Esophagus (tissue), 2 donors: ENCODE measurements at regions not wholly inside any gene's neighbourhood (a gene's known extent, or its start where the extent isn't known, plus 50 kb on each side); places are given as distances from the start of the nearest gene placed in this dataset.
A peak's percentile ranks its signal among the peaks of the same experiment; 100 is the strongest.

ENCODE experiments used
- H3K27ac ChIP-seq, 2 donors: one replicate each; pipeline ENCODE4 v1.5.1; 2013; ENCODE audit warnings: low read depth in 2 of 2, mild to moderate bottlenecking in 2 of 2, inconsistent platforms in 1 of 2, low read length in 1 of 2, moderate library complexity in 1 of 2
- H3K27me3 ChIP-seq, 2 donors: one replicate each; pipeline ENCODE4 v1.6.1; 2013; ENCODE audit warnings: low read length in 2 of 2, control low read depth in 1 of 2, mild to moderate bottlenecking in 1 of 2; ENCODE audit not compliant: insufficient read depth in 2 of 2, control insufficient read depth in 1 of 2
- H3K36me3 ChIP-seq, 2 donors: one replicate each; pipeline ENCODE4 v1.6.1; 2013; ENCODE audit warnings: low read length in 1 of 2; ENCODE audit not compliant: control insufficient read depth in 2 of 2, insufficient read depth in 2 of 2
- H3K4me1 ChIP-seq, 2 donors: one replicate each; pipeline ENCODE4 v1.6.1; 2013; ENCODE audit warnings: low read length in 1 of 2; ENCODE audit not compliant: control insufficient read depth in 2 of 2, insufficient read depth in 2 of 2
- H3K4me3 ChIP-seq, 2 donors: one replicate each; pipeline ENCODE4 v1.5.1; 2013; ENCODE audit warnings: low read length in 2 of 2, mild to moderate bottlenecking in 2 of 2, low read depth in 1 of 2, moderate library complexity in 1 of 2
- H3K9me3 ChIP-seq, 2 donors: one replicate each; pipeline ENCODE4 v1.6.1; 2013; ENCODE audit warnings: mild to moderate bottlenecking in 2 of 2, low read depth in 1 of 2, low read length in 1 of 2, moderate library complexity in 1 of 2; ENCODE audit not compliant: control insufficient read depth in 2 of 2, insufficient read depth in 1 of 2
- WGBS, 2 donors: extraction: QIAGEN DNeasy Blood & Tissue Kit; methylation state at CpG; one replicate each; pipeline ENCODE4 v1.1.7; 2013; 5-methylcytosine and 5-hydroxymethylcytosine counted together
- donor health status: healthy with polysubstance abuse.
- donor health status: Bipolar disorder and iron deficiency.

DNA sequence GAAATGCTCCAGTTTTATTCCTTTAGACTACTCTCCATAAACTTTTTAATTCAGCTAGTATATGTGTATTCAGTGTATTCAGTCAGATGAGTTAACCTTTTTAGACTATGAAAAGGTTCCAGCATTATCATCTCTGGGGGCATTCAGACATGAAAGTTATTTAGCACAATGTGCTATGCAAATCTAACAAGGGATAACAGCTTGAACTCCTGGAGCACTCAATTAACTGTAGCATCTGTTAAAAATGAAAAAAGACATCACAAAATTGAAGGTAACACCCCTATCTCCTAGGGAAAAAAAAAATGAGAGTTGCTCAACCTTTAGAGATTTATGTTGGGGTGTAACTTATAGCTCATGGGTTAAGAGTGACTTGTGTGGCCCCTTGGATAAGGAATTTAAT, 211.5 kb downstream of the PHLDA1 start:
- Histone ChIP-seq H3K4me1 (no peaks in the 10 kb centered on the region), H3K27ac (no peak overlapping the region), H3K9me3 (no peaks in the 10 kb centered on the region), H3K36me3 (no peaks in the 10 kb centered on the region), H3K27me3 (no peaks in the 10 kb centered on the region), H3K4me3 (no peak overlapping the region)

DNA sequence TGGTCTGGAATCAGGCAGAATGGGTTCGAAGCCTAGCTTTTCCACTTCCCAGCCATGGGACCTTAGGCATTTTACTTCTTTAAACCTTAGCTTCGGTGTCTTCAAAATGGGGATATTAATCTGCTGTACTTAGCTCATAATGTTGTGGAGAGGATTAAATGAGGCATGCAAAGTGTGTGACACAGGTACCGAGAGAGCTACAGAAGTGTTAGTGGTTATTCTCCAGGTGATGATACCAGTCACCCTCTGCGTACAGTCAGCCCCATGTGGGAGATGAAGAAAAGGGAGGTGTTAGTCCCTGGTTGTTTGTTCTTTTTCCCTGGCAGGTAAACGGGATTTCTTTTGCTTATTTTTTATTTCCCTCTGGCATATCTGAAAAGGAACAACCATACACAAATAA, 212.1 kb downstream of the PHLDA1 start:
- Histone ChIP-seq H3K4me1 (peaks cover 0 to 2% of the 10 kb centered on the region in 2 donors), H3K9me3 (no peaks in the 10 kb centered on the region), H3K4me3 (no peak overlapping the region), H3K36me3 (no peaks in the 10 kb centered on the region), H3K27me3 (no peaks in the 10 kb centered on the region), H3K27ac (no peak overlapping the region)
- WGBS, 2 donors: 59 to 68% methylated on average over 5 of the region's 5 CpGs

DNA sequence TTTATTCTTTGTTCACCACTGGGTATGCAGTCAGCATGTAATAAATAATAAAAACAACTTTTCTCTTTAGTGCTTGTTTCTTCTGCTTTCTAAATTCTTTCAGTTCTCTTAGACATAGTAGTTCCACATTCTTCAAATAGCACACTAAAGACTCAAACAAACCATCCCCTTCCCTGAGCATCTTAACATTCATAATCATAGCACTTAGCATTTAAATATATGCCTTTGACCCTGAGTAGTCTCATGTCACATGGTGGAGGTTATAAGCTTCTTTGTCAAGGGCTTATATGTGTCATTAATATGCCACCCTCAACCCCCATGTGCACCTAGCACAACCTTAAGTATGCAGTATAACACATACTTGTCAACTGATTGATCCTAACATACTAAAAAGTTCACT, 212.7 kb downstream of the PHLDA1 start:
- no peak overlapping the region for H3K4me3 ChIP-seq
- no peak overlapping the region for H3K27ac ChIP-seq
- peaks cover 0 to 2% of the 10 kb centered on the region in 2 donors for H3K4me1 ChIP-seq
- H3K36me3 ChIP-seq: no peaks in the 10 kb centered on the region
- H3K27me3 ChIP-seq: no peaks in the 10 kb centered on the region
- H3K9me3 ChIP-seq: no peaks in the 10 kb centered on the region

DNA sequence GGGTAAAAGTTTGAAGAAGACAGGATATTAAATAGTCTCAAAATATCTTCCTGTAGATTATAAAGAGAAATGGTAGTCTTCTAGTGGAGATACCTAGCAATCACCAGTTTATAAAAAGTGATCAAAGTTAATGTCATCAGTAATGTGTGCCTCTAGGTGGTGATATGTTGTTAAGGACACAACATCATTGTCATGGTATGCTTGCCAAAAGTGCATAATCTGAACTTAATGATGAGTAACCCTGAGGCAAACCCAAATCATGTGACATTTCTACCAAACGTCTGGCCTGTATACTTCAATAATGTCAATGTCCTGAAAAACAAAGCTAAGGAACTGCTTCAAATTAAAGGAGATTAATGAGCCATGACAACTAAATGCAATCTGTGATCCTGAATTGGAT, 214.7 kb downstream of the PHLDA1 start:
- H3K9me3 ChIP-seq: no peaks in the 10 kb centered on the region
- no peaks in the 10 kb centered on the region for H3K27me3 ChIP-seq
- H3K27ac ChIP-seq: no peak overlapping the region
- WGBS, 2 donors: 3 to 10% methylated on average over 1 of the region's 1 CpG
- peaks cover 0 to 2% of the 10 kb centered on the region in 2 donors for H3K4me1 ChIP-seq
- H3K4me3 ChIP-seq: no peak overlapping the region
- no peaks in the 10 kb centered on the region for H3K36me3 ChIP-seq

DNA sequence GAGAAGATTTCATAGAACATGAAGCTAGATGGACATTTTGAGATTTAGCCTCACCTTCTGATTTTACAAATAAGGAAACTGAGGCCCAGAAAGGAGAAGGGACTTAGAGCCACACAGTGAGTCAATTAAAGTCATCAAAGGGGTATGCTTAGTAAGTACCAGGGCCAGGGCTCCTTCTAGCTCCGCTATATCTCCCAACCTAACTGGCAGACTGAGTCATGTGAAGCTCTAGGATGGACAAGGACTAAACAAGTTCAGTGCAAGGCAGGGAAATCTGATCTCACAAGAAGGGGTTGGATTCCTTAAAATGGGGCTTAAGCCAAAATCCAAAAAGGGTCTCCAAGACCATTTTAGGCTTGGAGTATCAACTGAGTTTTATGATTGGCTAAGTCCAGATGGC, 215.8 kb downstream of the PHLDA1 start:
- Histone ChIP-seq H3K4me3 (no peak overlapping the region), H3K9me3 (no peaks in the 10 kb centered on the region), H3K27me3 (no peaks in the 10 kb centered on the region), H3K4me1 (peaks cover 0 to 2% of the 10 kb centered on the region in 2 donors), H3K27ac (no peak overlapping the region), H3K36me3 (no peaks in the 10 kb centered on the region)
- WGBS, 2 donors: 84 to 91% methylated on average over 1 of the region's 1 CpG

DNA sequence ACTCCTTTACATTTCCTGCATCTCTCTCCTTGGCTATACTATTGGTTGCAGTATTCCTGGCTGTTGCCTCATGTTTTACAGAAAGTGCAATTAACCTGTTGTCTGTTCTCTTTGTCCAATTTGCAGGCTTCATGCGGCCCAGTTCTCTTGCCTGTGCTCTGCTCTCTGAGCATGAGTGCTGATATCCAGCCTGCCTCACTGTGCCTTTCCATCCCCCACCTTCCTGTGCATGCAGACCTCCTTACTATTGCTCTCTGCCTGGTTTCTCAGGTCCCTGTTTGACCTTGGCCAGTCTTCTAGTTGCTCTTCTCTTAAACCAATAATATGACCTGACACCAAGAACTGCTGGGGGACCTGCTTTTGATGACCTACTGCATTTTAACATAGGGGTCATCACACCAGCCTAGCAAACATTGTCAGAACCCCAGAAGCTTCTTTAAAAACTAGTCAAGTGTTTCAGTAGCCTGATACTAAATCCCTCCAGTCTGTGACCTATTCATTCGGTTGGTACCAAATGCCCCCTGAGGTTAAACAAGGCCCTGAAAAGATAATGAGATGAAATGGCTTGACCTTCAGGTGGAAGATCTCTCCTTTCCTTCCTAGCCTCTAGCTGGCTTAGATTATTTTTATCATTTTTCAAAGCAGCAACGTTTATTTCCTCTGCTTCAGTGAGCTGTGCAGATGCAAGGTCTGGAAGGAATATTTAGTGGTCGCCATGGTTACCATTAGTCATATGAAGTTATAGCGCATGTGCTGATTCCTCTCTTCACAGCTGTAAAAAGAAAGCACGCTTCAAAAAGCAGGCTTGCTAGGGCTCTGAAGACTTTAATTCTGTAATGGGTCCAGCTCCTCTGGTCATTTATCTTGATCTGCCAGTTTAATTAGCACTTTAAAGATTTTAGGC, 216.5 kb downstream of the PHLDA1 start:
- no peak overlapping the region for H3K4me3 ChIP-seq
- H3K27ac ChIP-seq: peak overlapping the region in 1 of 2 donors; percentile 58
- WGBS, 2 donors: 21 to 37% methylated on average over 6 of the region's 6 CpGs
- H3K9me3 ChIP-seq: no peaks in the 10 kb centered on the region
- H3K4me1 ChIP-seq: peaks cover 0 to 2% of the 10 kb centered on the region in 2 donors
- H3K36me3 ChIP-seq: no peaks in the 10 kb centered on the region
- H3K27me3 ChIP-seq: no peaks in the 10 kb centered on the region

DNA sequence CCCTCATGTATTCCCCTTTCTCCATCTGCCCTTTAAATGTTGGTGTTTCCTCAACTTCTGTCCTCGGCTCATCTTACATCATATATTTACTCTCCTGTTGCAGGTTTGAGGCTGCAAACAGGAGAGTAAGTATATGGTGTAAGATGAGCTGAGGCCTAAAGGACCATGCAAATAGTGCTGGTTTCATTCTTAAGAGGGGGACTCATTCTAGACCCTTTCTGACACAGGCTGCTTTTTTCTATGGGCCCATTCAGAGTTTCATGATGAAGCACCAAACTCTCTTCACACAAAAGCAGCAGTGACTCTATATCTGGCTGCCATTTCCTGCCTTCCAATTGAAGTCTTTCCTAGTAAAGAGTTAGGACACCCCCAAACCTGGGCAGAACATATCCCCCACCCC, 218.5 kb downstream of the PHLDA1 start:
- WGBS, 2 donors: 77 to 86% methylated on average over 1 of the region's 1 CpG
- Histone ChIP-seq H3K4me1 (peaks cover 0 to 2% of the 10 kb centered on the region in 2 donors), H3K9me3 (no peaks in the 10 kb centered on the region), H3K27me3 (no peaks in the 10 kb centered on the region), H3K4me3 (no peak overlapping the region), H3K36me3 (no peaks in the 10 kb centered on the region), H3K27ac (no peak overlapping the region)

DNA sequence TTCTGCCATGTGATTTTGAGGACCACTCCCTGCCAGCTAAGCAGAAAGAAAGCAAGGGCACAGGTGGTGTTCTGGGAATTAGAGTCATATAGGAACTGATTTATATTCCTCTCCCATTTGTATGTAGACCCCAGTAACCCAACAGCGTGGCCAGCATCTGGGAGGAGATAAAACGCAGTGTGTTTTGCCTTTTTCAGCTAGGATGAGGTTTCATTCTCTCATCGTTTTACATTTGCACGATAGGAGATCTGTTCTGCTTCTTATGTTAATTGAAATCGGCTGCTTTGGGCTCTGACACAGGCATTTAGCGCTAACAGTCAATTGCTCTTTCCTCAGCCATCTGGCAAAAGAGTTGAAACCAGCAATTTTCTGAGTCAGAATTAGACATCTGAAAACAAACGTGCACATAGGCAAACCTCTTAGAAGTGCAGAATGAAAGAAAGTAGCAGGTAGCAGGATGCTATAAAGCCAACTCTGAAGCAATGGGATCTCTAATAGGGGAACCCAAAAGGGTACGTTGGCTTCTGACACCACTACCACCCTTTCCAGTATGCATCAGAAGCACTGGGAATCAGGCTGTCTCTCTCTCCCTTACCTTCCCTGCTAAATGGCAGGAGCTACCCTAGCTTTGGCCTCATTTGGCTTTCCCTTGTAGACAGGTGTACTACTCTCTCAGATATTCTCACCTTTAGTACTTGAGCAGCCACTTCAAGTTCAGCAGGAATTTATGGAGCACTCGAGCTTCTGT, 219.1 kb downstream of the PHLDA1 start:
- Histone ChIP-seq H3K9me3 (no peaks in the 10 kb centered on the region), H3K36me3 (no peaks in the 10 kb centered on the region), H3K27ac (no peak overlapping the region), H3K4me3 (no peak overlapping the region), H3K27me3 (no peaks in the 10 kb centered on the region), H3K4me1 (peaks cover 0 to 2% of the 10 kb centered on the region in 2 donors)
- 63 to 69% methylated on average over 9 of the region's 9 CpGs for WGBS, 2 donors

DNA sequence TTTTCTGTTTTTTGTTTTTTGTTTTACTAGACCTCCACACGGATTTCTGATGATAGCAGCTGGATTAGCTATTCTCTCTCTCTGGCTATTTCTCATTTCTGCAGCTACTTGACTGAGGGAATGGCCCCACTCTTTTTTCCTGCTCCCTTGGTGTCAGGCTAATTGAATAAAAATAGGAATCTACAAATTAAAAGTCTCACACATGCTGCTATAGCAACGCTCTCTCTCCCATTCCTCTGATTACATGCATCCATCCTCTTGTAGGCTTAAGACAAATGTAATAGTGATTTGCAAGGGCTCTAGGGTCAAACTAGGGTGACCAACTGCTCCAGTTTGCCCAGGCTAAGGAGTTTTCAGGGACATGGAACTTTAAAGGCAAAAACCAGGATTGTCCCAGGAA, 221.8 kb downstream of the PHLDA1 start:
- WGBS, 2 donors: 80 to 93% methylated on average over 2 of the region's 2 CpGs
- no peaks in the 10 kb centered on the region for H3K4me1 ChIP-seq
- H3K9me3 ChIP-seq: no peaks in the 10 kb centered on the region
- H3K27me3 ChIP-seq: no peaks in the 10 kb centered on the region
- H3K4me3 ChIP-seq: no peak overlapping the region
- H3K36me3 ChIP-seq: no peaks in the 10 kb centered on the region
- H3K27ac ChIP-seq: no peak overlapping the region
